Effector CD8-positive, alpha-beta T cell (primary cell): ENCODE measurements at regions not wholly inside any gene's neighbourhood (a gene's known extent, or its start where the extent isn't known, plus 50 kb on each side); places are given as distances from the start of the nearest gene placed in this dataset.

Experiments used
- DNase-seq: peaks from one replicate; lab custom pipeline; 2025; lab: John Stamatoyannopoulos, UW

GRCh38 chr2:59920961-59921360 is 632.5 kb downstream of the BCL11A start:
- DNase-seq = no peak

GRCh38 chr2:59920307-59920706 is 633.1 kb downstream of the BCL11A start:
- DNase-seq = no peak

- no peak for DNase-seq
These were observed 633.9 kb downstream of the BCL11A start for GRCh38 chr2:59919579-59919978.

- no peak for DNase-seq
These were observed 641.4 kb downstream of the BCL11A start for GRCh38 chr2:59912042-59912441.

GRCh38 chr2:59910166-59910565 is 643.3 kb downstream of the BCL11A start:
- DNase-seq = no peak

GRCh38 chr2:59909147-59909546 is 644.3 kb downstream of the BCL11A start:
- no peak for DNase-seq

GRCh38 chr2:59905731-59906130 is 647.7 kb downstream of the BCL11A start:
- DNase-seq = no peak

GRCh38 chr2:59903994-59904544 is 649.4 kb downstream of the BCL11A start:
- no peak for DNase-seq

- no peak for DNase-seq
These were observed 652.6 kb downstream of the BCL11A start for GRCh38 chr2:59900728-59901452.

- DNase-seq = no peak
These were observed 653.8 kb downstream of the BCL11A start for GRCh38 chr2:59899692-59900091.

- no peak for DNase-seq
These were observed 656.8 kb downstream of the BCL11A start for GRCh38 chr2:59896499-59897245.

- no peak for DNase-seq
These were observed 659.8 kb downstream of the BCL11A start for GRCh38 chr2:59893612-59894011.

- DNase-seq = no peak
These were observed 661.1 kb downstream of the BCL11A start for GRCh38 chr2:59892398-59892797.

GRCh38 chr2:59889305-59889704 is 664.1 kb downstream of the BCL11A start:
- no peak for DNase-seq

- DNase-seq = no peak
These were observed 664.7 kb downstream of the BCL11A start for GRCh38 chr2:59888706-59889105.

- DNase-seq = peak; percentile 24
These were observed 665.4 kb downstream of the BCL11A start for GRCh38 chr2:59888015-59888414.

GRCh38 chr2:59887366-59887765 is 666.1 kb downstream of the BCL11A start:
- DNase-seq = no peak

- no peak for DNase-seq
These were observed 666.7 kb downstream of the BCL11A start for GRCh38 chr2:59886759-59887158.

GRCh38 chr2:59885541-59885940 is 667.9 kb downstream of the BCL11A start:
- DNase-seq = peak; percentile 3

GRCh38 chr2:59884166-59884565 is 669.3 kb downstream of the BCL11A start:
- DNase-seq = no peak

- DNase-seq = no peak
These were observed 670.6 kb downstream of the BCL11A start for GRCh38 chr2:59882822-59883221.

GRCh38 chr2:59882279-59882678 is 671.2 kb downstream of the BCL11A start:
- DNase-seq = no peak

GRCh38 chr2:59881218-59881617 is 672.2 kb downstream of the BCL11A start:
- DNase-seq = no peak
